Ureter (tissue), 1 donor: ENCODE measurements at regions not wholly inside any gene's neighbourhood (a gene's known extent, or its start where the extent isn't known, plus 50 kb on each side); places are given as distances from the start of the nearest gene placed in this dataset.
"Not testable (repeated sequence)": the region's sequence is repeated elsewhere in the genome, so short reads cannot be mapped to it uniquely, and the experiment has no call there.

Experiments used
- DNase-seq: peaks from one replicate; pipeline ENCODE4 v3.0.0-alpha.2; 2020; ENCODE audit warnings: low spot score
- donor health status: DM: yes; HTN: yes; CAD: no.

DNA sequence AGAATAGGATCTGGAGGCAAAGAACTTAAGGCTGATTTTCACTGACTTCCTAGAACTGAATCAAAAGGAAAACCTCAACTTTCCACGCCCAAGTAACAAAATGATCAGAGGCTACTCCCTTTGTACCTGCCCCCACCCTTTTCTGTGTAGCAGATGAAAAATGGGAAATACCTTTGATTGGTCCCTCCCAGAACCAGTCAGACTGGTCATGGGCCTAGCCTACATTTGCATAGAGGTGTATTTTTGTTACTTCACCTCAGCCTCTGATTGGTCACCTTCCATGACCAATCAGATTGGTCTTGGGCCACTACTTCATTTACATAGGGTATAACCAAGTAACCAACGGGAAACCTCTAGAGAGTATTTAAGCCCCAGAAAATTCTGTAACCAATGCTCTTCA lies 1553.5 kb upstream of the C9orf72 start:
- no peak for DNase-seq

DNA sequence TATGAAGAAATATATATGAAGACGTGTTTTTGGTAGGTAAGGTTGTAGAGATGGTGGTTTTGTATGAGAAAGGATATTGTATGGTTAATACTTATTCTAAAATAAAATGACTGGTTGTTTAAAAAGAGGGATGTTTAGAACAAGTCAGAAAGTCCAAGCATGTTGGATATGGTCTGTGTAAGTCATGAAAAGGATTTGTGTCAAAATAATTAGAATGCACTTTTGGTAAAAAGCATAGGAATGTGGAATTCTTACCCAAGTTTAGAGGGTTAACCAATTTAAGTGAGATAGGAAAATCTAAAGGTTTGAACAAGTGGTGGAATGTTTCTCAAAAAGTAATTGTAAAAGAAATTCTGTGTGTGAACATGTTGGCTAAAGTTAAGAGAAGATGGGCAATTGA lies 1556.5 kb upstream of the C9orf72 start:
- DNase-seq = no peak

DNA sequence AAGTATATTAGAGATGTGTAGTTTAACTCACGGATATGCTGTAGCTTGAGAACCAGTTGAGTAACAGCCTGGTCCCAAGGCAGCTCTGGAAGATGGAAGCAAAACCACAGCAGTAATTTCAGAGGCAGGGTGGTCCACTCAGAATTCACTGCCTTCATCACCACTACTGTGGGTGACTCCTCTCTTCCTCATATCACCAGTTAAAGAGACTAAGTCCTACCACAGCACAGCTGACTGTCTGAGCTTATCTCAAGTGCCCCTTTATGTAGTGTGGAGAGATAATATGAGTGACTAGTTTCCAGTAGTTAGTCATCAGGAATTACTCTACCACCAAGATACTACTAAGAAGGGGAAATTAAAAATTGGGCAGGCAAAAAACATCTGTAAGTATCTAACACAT lies 1571.2 kb upstream of the C9orf72 start:
- DNase-seq = no peak

DNA sequence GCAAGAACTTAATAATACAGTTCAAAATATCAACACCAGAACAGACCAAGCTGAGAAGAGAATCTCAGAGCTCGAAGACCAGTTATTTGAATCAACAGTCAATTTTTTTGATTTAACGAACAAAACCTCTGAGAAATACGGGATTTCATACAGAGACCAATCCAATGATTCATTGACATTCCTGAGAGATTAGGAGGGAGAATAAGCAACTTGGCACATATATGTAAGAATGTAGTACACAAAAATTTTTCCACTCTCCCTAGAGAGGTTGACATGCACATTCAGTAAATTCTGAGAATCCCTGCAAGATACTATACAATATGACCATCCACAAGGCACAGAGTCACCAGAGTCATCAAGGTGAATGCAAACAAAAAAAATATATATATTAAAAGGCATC lies 1577.3 kb upstream of the C9orf72 start:
- no peak for DNase-seq

DNA sequence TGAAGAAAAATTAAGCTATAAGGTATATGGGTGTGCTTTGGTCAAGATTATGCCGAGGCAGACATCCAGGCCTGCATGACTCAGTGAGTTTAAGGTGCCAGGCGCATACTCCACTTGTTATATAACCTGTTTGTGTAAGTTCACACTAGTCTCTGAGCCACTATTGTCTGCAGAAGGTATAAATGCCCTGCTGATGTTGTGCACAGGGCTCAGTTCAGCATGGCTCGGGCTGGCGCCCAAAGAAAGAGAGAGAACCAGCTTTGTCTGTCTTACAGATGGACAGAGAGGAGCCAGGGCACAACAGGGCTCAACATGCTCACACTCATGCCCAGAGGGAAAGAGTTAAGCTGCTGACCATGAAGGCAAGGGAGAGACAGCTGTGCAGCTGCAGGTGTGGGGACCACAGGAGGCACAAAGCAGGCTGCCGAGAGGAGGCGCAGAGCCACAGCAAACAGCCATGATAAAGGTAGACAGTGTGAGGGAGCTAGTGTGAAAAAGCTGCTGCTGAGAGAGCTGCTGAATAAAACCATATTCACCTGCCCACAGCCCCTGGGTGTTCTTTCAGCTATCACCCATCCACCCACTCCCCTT lies 1587.6 kb upstream of the C9orf72 start:
- no peak for DNase-seq

DNA sequence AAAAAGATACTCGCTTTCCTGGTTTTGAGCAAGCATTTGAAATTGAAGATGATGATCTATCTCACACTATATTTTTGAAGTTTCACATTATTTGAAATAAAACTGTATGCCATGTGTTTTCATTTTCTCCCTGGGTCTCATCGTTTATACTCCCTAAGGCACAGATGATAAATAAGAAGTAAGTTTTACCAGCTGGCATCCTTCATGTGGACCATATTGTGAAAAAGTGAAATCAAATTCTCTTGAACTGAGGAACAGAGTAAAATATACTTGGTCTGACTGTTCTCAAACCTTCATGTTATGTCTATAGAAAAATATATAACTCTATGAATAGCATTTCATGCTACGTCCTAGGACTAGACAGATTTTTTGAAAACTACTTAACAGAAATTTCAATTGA lies 1600.9 kb upstream of the C9orf72 start:
- no peak for DNase-seq

DNA sequence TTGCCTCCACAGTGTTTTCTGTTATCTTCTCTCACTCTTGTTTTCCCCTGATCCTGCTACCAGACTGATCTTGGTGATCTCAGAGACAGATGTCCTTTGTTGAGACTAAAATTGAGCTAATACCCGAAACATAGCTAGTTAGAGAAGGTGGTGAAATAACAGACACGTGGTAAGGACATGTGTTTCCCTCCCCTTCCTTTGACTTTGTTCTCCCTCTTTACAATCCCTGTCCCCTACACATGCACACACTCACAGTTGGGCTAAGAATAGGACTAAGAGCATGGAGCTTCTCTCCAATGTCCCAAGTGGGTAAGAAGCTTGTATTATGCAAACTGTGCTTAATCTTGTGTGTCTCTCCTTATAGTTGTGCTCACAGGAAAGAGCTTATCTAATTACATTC lies 1603.0 kb upstream of the C9orf72 start:
- no peak for DNase-seq

DNA sequence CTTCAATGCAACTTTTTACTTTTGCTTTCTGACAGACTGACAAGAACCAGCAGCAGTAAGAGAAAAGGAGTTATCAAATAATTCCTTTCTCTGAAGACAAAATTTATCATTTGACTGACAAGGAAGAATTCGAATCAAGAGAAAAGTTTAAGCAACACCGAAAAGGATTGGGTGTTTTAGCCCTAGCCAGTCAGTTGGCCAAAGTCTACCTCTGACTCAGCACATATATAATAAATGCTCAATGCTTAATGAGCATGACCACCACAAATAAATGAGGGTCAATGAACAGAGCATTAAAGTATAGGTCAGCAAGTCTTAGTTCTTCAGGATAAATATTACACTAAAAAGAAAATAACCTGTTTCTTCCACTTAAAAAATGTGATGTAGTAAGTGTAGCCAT lies 1603.5 kb upstream of the C9orf72 start:
- DNase-seq = no peak

DNA sequence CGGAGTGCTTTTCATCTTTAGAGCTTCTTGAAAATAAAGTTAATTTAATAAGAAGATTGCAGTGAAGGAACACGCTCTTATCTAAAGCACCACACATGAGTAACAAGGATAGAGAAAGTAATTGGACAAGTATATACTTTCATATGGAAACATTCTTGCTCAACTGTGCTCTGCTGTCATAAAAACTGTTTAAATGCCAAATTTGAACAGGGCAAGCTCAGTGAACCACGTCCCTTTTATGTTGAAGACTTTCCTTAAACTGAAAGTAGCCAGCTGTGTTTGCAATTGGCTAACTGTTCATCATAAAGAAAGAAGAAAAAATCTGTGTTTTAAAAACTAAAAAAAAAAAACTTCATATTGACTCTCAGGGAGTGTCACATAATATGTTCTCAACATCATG lies 1610.7 kb upstream of the C9orf72 start:
- no peak for DNase-seq

DNA sequence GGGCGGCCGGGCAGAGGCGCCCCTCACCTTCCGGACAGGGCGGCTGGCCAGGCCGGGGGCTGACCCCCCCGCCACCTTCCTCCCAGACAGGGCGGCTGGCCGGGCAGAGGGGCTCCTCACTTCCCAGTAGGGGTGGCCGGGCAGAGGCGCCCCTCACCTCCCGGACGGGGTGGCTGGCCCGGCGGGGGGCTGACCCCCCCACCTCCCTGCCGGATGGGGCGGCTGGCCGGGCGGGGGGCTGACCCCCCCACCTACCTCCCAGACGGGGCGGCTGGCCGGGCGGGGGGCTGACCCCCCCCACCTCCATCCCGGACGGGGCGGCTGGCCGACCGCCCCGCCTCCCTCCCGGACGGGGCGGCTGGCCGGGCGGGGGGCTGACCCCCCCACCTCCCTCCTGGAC lies 1615.5 kb upstream of the C9orf72 start:
- DNase-seq = not testable (repeated sequence)

DNA sequence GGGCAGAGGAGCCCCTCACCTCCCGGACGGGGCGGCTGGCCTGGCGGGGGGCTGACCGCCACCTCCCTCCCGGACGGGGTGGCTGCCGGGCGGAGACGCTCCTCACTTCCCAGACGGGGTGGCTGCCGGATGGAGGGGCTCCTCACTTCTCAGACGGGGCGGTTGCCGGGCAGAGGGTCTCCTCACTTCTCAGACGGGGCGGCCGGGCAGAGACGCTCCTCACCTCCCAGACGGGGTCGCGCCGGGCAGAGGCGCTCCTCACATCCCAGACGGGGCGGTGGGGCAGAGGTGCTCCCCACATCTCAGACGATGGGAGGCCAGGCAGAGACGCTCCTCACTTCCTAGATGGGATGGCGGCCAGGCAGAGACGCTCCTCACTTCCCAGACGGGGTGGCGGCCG lies 1615.9 kb upstream of the C9orf72 start:
- DNase-seq = not testable (repeated sequence)

DNA sequence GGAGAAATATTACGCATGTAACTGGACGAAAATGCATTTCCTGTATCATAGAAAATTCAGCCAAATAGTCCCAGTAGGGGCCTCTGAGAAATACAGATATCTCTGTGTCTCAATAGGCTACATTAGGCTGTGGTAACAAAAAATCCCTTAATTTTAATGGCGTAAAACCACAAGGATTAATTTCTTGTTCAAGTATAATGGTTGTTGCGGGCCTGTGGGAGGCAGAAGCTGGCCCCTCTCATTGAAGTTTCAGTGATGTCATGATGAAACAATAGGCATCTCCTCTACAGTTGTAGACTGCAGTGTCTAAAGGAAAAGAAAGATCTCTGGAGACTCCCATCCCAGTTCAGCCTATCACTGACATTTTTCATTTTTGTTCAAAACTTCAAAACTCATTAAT lies 1625.6 kb upstream of the C9orf72 start:
- no peak for DNase-seq

DNA sequence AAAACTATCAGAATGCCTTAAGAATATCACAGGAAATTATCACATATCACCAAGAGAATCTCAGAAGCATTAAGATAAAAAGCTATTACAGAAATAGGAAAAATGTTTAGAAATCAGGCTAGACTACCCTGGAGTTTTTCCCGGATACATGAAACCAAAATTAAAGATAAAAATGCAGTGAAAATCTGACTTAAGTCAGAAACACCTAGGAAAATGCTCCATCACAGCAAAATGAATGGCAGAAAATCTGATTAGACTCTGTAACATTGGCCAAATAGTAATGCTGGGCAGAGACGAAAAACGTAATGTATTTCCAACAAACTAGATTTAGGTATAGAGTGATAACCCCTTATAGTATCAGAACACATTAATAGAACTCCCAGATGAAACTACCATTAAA lies 1626.7 kb upstream of the C9orf72 start:
- no peak for DNase-seq

DNA sequence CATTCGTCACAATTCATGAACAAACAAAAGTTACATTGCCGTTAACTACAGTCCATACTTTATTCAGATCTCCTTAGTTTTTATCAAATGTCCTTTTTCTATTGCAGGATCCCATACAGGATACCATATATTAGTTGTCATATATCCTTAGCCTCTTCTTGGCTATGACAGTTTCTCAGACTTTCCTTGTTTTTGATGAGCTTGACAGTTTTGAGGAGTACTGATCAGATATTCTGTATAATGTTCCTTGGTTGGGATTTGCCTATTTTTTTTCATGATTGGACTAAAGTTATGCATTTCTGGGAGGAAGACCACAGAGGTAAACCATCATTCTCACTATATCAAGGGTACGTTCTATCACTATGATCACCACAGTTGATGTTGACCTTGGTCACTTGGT lies 1627.4 kb upstream of the C9orf72 start:
- DNase-seq = no peak

DNA sequence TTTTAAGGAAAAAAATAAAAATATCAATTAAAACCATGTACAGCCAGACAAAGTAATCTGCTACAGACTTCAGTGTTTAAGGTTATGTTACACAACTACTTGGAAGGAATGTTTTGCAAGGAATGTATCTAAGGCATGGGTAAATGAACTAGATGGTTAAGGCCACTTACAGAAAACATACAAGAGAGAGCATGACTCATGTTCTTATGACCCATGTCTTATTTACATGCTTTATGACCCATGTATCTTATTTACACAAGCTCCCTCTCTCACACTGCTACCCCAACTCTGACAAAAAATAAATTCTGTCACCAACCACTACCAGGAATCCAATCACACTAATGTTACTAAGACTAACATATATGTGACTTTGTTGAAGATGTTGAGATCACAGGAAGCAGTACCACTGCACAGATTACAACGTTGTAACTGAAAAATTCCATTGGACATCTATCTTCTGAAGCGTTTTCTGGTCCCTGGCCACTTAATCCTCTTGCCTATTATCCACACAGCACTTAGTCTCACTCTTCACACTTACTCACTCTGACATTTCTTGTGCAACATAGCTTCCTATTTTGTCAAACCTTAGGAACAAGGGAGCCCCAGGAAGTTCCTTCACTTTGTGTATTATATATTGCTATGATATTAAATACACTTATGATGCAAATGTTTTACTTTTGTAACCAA lies 1630.1 kb upstream of the C9orf72 start:
- DNase-seq = no peak

DNA sequence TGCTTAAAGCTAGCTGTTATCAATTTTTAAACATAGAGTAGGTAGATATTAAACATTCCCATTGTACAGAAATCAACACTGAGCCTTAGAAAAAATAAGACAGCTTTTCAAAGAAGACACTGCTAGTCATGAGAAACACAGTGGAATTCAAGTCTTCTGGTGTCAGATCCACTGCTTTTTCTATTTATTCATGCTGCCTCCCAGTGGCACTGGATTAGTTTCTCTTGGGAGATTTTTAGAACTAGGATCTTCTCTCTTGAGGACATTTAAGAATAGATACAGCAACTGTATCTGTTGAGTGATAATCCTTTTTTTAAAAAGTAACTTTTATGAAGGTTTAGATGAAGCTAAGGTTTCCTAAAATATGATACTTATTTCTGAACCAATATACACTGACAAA lies 1635.4 kb upstream of the C9orf72 start:
- no peak for DNase-seq

DNA sequence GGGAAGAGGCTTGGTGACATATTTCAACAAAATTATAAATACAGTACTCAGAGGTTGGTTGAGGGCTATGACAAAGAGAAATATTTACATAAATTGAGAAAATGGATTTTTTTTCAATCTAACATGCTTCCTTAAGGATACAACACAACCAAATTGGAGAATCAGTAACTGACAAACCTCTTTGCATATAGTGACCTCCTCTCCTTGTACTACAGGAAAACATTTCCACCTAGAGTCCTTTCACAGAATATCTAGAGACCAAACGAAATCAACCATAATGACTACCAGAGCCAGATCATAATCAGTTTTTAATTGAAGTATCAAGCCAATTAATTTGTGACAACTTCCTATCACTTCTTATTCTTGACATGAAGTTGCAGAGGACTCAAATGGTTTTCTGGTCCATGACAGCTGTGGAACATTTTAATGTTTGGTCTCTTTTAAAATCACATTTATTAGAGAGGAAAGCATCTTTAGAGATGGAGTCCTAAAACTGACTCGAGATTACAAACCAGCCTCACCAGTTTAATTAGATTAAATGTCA lies 1636.5 kb upstream of the C9orf72 start:
- no peak for DNase-seq

DNA sequence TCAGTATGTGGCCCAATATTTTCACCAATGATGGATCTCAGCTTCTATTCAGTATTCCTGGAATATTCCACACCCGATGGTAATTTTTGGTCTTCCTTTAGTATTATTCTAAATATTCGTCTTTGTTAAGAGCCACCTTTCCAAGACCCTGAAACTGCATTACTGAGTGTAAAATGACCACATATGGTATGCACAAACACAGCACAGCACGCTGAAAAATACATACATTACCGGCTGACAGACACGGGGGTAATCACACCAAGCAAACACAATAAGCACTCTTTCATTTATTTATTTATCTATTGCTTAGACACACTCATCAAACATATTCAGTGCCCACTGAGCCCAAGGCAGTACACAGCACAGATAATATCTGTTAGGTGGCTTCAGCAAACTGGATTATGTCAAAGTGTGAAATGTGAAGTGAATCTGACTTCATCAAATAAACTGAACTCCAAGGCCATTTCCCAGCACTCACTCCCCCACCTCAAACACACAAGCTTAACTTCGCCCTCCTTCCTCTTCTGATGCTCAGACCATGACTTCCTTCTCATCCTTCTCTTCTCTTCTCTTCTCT lies 1637.8 kb upstream of the C9orf72 start:
- no peak for DNase-seq

DNA sequence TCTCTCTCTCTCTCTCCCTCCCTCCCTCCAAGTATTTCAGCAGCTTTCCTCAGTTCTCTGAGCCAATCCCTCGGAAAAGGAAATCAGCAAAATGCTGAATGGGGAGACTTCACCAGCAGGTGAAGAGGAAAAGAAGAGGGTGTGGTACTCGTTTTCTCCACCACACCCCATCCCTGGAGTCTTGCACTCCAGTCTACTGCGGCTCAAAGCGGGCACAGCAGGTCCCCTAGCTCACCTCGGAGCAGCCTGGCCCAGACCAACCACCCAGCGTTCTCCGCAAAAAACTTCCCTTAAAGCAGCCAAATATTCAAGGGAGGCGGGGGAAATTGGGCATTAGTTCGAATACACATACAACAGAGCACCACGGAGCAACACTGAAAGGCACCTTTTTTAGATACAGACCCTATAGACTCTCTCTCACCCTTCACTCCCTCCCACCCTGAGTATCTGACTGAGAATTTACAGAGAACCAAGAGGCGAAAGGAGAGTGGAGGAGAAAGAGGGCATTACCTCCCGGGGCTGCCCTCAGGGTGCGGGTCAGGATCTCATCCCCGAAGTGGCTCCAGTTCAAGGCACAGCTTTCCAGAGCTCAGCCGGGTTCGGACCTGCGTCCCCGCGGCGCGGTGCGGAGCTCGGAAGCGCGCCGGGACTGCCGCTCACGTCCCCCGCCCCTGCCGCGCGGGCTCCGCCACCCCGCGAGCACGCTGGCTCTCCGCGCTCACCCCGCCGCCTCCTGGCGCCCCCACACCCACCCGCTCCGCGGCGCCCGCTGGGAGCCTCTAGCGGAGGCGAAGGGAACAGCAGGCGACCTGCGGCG lies 1638.5 kb upstream of the C9orf72 start:
- DNase-seq = no peak

DNA sequence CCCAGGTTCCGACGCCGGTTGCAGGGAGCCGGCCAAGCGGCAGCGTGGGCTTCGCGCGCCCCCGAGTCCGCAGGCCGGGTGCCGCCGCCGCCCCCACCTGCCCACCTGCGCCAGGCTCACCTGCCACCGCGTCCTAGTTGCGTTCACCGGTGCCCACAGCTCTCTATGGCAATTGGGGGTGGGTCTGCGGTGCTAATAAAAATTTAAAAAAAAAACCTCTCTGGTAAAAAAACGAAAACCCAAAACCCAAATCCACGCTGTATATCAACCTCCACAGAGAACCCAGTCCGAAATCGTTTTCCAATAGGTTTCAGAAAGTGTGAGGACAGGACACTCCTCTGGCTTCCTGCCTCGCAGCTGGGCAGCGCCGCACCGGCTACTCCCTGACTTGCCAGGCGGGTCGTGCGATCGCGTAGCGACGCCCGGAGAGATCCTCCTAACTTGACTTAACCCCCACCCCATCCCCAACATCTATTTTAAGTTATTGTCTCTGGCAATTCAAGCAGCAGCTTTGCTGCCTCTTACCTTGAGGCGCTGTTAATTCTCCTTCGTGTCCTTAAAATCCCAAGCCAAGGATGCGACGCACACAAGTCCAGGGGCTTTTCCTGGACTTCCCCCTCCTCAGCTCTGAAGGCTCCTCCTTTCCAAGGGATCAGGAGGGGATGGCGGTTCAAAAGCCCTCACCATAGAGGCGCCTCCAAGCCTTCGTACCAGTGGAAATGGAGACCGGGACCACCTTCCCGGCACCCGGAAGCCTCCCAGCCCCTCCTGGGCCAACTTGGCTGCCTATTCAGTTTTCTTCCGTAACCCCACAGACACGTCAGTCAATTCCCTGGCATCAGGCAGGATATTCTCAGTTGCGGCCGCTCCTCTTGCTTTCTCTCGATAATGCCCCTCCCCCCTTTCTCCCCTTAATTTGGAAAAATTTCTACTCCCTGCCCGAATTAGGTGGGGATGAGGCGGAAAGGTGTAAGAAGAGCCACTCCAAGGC lies 1639.4 kb upstream of the C9orf72 start:
- no peak for DNase-seq

DNA sequence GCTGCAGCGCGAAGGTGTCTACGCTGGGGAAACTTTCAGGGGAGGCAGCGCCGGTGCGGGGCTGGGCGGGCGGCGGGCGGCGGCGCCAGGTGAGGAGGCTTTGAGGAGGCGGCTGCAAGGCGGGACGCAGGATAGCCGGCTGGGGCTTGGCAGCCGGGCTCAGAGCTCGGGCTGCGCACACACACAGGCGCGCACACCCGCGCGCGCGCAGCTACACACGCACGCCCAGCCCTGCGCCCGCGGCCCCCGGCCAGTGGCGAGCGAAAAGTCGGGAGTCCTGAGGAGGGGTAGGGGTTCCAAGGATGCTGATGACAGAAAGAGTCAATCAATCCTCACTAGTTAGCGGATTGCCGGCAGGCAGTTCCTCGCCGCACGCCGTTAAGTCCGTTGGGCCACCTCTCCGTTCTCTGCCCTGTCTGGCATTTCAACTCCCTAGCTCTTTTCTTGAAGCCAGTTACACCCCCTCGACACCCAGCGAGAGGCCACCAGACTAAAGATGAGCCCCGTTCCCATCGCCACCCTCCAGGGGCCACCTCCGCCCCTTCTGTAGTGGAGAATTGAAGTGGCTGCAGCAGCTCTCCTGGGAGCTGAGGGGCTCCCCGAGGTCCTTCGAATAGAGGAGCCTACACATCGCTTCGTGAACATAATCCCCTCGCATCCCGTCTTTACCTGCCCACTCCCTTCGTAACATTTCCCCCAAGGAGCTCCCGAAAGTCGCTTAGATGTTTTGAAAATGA lies 1640.3 kb upstream of the C9orf72 start, which contains the start of gene LINGO2:
TSS of gene LINGO2 (minus strand) at position 185 of the 737 bp plus-strand sequence.
- no peak for DNase-seq
